ENCODE measurements at regions not wholly inside any gene's neighbourhood (a gene's known extent, or its start where the extent isn't known, plus 50 kb on each side); places are given as distances from the start of the nearest gene placed in this dataset.
"Not testable (repeated sequence)": the region's sequence is repeated elsewhere in the genome, so short reads cannot be mapped to it uniquely, and the experiment has no call there.

DNA sequence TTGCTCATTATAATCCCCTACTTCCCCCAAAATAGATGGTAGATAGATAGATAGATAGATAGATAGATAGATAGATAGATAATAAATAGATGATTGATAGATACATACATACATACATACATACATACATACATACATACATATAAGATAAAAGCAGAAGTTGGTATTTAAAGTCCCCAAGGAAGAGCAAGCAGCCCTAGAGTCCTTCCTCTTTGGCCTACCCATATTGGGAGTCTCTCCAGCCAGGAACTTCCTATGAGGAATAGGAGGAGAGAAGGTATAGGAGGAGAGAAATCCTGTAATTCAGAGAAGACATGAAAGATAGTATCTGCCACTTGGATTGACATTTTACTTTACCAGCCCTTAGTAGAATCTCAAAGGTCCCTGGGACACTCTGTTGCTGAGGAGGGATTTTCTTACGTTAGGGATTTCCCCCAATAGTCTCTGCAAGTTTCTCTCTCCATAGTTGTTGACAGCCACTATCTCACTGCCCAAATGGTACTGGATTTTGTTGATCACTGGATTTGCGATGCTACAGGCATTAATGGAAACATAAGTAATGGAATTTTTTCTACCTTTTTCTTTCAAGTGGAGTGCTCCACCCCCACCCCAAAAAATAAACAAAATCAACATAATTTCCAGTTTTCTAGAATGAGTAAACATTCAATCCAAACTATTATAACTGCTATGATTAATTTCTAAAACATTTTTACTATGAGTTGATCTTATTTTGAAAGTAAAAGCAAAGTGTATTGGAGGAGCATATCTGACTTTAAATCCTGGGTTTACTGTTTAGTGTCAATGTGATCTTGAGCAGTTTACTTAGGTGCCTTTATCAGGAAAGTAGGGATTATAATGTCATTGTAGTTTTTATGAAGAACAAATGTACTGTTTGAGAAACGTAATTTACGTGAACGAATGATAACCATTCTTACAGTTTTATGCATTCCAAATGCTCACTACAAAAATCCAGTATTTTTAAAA is 93.2 kb upstream of the TNFSF4 start:
- no peak for DNase-seq (ENCODE audit: low spot score)

DNA sequence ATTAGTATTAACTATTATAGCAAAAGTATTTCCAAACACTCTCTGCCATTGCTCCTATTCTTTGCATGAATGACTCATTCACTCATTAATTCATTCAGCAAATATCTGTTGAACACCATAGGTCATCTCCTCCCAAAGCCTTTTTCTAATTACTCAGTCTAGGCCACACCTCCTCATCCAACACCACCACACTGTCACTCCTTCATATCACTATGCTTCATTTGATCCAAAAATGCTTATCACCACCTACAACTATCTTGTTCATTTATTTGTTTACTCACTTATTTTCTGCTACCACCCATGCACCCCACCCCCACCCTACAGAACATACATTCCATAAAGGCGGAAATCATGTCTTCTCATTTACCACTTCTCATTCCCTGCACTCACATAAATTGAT is 94.4 kb upstream of the TNFSF4 start:
- peak; percentile 1 for DNase-seq (ENCODE audit: low spot score)

DNA sequence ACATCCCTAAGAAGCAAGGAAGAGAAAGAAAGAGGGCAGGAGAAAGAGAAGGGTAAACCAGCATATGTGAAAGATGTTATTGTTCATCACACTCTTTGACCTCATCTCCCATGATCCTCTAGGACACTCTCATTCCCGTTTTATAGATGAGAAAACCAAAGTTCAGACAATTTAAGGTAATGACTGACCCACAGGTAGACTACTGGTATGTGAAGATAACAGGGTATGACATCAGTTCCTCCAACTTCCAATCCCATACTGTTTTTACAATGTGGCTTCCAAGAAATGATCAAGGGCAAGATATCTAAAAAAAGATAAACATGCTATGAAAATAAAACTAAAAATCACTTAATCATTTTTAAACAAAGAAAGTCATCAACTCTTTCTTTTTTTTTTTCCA is 95.2 kb upstream of the TNFSF4 start:
- DNase-seq (ENCODE audit: low spot score) = no peak

DNA sequence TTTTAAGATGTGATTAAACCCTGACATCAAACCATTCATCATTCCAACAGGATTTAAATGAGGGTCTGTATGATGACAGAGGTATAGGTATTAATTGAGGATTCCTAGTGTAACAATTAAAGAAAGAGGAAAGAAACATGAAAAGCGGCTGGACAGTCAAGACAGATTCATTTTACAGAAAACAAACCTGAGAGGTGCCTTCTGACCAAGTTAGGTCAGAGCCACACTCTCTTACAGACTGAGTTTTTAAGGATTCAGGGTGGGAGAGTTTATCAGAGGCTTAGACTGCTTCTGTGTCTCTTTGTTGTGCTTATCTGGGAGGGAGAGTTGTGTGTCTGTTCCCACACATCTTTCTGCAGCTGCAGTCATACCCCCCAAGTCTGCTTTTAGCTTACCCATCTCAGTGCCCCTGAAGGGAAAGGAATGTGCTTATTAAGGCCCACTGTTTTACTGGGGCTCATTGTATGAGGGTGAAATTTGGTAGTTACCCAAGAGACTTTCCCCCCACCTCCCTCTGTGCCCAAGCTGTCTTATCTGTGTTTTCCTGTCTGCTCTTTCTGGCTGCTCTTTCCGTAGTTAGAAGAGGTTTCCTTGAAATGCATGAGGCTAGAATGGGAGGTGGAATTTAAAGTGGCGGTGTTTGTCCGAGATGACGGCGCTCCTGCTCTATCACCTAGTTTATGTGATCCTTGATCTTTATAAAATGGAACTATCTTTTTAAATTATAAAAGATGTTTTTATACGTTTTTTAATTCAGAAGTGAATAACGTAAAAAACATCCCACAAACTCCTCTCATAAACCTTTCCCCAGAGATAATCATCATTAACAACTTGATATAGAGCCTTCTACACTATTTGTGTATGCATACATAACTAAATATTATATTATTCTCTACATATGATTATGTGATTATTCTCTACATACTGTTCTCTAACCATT is 96.0 kb upstream of the TNFSF4 start:
- DNase-seq (ENCODE audit: low spot score) = no peak

DNA sequence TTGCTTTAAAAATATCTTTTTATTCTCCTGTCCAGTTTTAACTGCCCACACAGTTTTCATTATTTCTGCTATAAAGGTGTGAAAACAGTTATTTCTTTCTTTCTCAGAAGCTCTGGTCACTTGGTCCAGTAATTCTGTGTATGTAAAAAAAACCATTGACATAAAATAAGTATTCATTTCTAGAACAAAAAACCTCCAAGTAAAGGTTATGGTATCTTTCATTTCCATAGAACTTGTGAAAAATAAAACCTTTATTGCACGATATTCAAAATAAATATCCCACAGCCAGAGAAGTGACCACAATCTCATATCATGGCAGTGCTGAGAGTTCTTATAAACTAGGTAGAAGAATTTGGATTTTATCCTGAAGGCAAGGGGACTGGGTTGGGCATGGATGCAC is 96.9 kb upstream of the TNFSF4 start:
- no peak for DNase-seq (ENCODE audit: low spot score)

DNA sequence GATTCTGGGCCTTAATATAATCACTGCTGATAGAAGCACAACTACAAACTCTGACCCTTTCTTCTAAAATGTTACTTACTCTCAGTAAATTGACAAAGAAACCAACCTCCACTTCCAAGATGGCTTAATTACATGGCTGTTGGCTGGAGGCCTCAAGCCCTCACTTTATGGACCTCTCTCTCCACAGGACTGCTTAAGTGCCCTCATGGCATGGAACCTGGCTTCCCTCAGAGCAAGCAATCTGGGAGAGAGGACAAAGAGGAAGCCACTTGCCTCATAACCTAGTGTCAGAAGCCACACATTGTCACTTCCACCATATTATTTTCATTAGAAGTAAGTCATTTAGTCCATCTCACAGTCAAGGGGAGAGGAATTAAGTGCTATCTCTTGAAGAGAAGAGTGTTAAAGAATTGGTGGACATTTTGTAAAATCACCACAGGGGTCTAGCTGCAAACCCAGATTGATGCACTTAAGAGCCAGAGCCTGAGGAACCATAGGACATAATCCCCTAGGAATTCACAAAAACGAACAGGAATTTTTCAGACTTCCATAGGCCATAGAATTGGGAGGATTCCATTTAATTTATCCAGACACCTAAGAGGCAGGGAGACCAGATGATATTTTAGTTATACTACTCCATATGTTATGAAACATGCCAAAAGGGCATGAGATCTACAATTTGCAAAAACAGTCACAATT is 97.5 kb upstream of the TNFSF4 start:
- no peak for DNase-seq (ENCODE audit: low spot score)

DNA sequence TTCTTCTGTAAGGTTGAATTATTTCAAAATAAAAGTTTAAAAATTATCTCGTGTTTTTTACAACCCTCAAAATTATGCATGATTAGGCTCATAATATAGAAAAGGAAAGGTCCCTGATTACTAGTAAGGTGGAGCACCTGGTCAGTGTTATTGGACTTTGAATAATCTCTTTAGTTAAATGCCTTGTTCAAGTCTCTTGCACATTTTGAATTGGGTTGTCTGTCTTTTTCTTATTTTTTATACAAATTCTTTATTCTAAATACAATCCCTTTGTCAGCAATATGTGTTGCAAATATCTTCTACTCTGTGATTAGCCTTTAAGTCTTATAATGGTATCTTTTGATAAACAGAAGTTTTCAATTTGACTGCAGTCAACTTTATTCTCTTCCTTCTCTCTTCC is 100.7 kb upstream of the TNFSF4 start:
- no peak for DNase-seq (ENCODE audit: low spot score)

DNA sequence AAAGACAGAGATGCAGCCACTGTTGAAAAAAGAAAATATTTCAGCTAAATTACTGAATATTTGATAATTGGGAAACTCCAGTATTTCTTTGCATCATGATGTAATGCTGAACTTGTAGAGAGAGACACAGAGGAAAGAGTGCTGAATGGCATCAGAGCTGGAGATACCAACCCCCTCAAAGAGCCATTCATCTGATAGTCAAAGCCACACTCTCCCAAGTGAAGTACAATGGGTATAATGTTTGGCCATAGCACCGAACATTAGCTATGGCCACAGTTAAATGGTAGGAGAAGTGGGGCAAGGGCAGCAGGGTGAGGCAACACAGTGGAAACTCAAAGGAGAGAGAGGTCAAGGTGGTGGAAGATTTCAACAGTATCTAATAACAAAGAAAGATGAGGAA is 107.5 kb upstream of the TNFSF4 start:
- no peak for DNase-seq (ENCODE audit: low spot score)

DNA sequence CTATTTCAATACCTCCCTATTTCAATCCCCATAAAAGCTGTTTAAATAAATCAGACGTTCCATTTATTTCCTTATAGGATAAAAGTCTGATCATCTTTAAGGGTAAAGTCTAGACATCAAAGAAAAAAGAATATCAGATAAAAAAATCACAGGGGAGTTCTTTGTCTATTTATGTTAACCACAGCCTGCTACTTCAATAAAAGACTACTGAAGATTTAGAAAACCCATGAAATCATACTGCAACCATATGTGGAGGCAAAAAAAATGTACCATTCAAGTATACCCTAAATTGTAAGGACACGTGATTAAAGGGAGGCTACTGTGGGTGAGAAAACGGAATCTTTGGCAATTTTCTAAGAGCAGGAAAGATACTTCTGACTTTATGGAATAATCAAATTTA is 108.2 kb upstream of the TNFSF4 start:
- DNase-seq (ENCODE audit: low spot score) = no peak

DNA sequence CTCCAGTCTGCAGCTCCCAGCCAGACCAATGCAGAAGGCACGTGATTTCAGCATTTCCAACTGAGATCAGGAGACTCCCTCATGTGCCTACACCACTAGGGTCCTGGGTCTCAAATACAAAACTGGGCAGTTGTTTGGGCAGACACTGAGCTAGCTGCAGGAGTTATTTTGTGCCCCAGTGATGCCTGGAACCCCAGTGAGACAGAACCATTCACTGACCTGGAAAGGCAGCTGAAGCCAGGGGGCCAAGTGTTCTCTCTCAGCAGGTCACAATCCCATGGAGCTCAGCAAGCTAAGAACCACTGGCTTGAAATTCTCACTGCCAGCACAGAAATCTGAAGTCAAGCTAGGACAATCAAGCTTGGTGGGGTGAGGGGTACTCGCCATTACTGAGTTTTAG is 111.7 kb upstream of the TNFSF4 start:
- DNase-seq (ENCODE audit: low spot score) = no peak

DNA sequence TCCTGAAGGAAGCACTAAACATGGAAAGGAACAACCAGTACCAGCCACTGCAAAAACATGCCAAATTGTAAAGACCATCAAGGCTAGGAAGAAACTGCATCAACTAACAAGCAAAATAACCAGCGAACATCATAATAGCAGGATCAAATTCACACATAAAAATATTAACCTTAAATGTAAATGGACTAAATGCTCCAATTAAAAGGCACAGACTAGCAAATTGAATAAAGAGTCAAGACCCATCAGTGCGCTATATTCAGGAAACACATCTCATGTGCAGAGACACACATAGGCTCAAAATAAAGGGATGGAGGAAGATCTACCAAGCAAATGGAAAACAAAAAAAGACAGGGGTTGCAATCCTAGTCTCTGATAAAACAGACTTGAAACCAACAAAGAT is 117.2 kb upstream of the TNFSF4 start:
- not testable (repeated sequence) for DNase-seq (ENCODE audit: low spot score)

DNA sequence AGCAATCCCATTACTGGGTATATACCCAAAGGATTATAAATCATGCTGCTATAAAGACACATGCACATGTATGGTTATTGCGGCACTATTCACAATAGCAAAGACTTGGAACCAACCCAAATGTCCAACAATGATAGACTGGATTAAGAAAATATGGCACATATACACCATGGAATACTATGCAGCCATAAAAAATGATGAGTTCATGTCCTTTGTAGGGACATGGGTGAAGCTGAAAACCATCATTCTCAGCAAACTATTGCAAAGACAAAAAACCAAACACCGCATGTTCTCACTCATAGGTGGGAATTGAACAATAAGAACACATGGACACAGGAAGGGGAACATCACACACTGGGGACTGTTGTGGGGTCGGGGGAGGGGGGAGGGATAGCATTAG is 120.9 kb upstream of the TNFSF4 start:
- not testable (repeated sequence) for DNase-seq (ENCODE audit: low spot score)

DNA sequence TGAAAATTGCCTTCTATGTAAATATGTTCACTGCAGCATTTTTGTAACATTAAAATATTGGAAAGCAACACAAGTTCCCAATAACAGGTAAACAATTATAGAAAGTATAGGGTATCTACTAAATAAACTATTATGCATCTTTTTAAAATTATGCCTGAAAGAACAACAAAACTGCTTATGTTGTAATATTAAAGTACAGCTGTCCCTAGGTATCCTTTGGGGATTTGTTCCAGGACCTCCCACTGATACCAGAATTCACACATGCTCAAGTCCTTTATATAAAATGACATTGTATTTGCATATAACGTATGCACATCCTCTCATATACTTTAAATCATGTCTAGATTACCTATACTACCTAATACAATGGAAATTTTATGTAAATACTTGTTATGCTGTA is 121.8 kb upstream of the TNFSF4 start:
- no peak for DNase-seq (ENCODE audit: low spot score)

DNA sequence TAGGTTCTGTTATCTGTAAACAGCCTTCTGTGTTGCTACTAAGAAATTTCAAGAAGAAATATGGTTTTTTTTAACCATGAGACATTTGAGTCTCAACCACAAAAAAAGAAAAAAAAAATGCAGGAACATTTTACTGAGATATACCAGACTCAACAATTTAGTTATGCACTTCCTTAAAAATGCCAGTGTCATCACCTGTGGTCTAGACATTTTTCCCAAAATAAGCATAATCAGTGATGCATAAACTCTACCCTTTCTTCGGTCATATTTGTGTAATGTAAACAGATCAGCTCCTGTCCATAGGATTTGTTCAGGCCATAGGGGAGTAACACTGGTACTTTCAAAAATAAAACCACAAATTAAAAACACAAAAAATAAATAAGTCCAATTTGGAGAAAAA is 122.6 kb upstream of the TNFSF4 start:
- DNase-seq (ENCODE audit: low spot score) = no peak

DNA sequence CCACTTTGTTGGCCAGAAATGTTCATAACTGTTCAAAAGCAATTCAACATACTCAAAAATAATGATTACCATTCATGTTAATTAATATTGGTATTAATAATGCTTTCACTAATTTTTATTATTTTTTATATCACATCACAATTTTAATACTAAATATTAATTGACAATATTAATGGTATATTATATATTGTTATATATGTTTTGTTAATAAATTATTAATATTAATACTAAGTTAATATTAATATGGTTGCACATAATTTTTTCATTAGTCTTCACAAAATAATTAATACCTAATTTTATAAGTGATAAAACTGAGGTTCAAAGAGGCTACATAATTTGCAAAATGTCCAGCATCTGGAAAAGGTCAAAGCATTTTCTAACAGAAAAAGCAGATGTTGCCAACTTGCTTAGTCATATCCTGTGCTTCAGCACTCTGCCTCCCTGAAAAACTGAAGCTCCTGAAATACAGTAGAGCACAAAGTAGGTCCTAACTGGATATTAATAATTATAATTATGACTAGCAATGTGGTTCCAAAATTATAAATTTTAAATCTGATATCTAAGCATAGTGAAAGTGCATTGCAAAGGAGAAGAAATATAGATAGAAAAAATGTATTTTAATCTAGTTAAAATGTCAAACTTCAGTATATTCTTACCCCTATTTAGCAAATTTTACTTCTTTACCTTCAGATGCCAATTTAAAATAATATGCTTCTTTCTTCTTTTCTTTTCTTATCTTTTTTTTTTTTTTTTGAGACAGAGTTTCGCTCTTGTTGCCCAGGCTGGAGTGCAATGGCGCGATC is 123.2 kb upstream of the TNFSF4 start:
- DNase-seq (ENCODE audit: low spot score) = peak; percentile 75

DNA sequence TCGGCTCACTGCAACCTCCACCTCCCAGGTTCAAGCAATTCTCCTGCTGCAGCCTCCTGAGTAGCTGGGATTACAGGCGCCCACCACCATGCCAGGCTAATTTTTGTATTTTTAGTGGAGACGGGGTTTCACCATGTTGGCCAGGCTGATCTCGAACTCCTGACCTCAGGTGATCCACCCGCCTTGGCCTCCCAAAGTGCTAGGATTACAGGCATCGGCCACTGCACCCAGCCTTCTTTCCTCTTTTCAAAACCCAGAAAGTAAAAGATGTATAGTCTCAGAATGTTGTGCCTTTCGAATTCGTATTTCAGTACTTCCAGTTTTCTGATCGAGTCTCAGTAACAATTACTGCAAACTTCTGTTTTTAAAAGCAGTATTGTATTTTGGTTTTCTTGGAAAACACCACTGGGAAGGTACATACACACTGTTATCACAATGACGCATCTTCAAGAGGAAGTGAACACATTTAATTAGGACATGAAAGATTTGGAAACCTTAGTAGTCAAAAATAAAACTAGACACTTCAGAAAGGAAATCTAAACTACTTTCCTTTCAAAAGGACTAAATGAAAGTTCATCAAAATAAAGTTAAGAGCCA is 123.9 kb upstream of the TNFSF4 start:
- not testable (repeated sequence) for DNase-seq (ENCODE audit: low spot score)

DNA sequence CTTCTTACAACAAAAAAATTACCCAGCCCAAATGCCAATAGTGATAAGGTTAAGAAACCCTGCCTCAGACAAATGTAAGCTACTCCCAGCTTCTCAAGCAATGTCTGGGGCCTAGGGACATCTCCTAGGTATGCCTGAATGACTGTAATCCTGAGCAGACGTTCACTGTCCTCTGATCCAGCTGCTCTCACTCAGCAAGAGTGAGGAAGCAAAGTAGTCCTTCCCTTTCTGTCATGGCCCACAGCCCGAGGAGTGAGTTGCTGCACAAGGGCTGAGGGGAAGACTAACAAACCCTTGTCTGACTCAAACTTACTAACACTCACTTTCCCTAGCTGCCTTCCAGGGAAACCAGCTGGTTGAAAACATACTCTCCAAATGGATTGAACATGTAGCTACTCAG is 124.9 kb upstream of the TNFSF4 start:
- no peak for DNase-seq (ENCODE audit: low spot score)

DNA sequence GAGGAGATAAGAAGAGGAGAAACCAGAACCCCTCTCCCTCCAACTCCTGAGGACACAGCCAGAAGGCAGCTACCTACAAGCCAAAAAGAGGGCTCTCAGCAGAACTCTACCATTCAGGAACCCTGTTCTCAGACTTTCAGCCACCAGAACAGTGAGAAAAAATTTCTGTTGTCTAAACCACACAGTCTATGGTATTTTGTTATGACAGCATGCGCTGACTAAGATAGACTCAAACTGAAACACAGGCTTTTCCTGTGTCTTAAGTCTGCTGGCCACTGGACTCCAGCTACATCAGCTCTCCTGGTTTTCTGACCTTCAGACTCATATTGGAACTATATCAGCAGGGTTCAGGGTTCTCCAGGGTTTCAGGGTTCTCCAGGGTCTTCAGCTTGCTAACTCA is 126.5 kb upstream of the TNFSF4 start:
- no peak for DNase-seq (ENCODE audit: low spot score)

DNA sequence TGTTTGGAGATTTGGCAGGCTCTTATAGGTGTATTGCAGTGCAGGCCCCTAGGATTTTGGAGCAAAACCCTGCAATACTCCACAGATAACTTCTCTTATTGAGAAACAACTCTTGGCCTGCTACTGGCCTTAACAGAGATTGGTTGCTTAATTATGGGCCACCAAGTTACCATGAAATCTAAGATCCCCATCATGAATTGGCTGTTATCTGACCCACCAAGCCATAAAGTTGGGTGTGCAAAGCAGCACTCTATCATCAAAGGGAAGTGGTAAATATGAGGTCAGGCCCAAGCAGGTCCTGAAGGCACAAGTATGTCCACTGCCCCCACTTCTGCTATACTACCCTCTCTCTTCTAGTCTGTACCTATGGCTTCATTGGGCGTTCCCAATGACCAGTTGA is 130.0 kb upstream of the TNFSF4 start:
- DNase-seq (ENCODE audit: low spot score) = no peak

DNA sequence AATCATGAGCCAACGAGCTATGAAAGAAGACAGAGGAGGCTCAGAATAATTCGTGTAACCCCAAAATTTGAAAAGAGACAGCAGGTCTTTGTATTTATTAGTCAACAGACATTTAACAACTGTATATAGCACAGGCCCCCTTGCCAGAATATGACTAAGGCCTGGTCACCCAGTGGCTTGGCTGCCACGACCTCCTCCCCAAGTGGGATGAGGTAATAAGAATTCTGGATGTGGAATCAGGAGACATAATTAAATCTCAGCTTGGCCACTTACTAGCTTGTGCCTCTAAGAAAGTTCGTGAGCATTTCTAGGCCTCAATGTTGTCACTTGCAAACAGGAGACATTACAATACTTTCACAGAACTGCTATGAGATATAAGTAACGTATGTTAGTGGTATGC is 134.2 kb upstream of the TNFSF4 start:
- DNase-seq (ENCODE audit: low spot score) = peak; percentile 49

DNA sequence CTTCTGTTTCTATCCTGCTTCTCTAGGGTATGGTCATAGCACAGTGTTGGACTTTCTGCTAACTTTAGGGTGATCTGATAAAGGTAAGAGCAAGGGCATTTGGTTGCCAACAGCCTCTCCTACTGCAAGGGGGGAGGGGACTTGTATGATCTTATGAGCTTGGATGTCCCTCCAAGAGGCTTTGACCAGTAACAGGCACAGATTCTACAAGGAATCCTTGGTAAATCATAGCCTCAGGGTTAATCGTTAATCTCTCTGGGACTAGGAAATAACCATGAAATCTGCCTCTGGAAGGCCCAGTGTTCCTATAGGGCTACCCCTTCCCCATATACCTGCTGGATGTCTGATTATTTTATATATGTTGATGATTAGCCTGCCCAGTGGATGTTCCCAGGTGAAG is 134.8 kb upstream of the TNFSF4 start:
- no peak for DNase-seq (ENCODE audit: low spot score)
